ENCODE measurements at regions not wholly inside any gene's neighbourhood (a gene's known extent, or its start where the extent isn't known, plus 50 kb on each side); places are given as distances from the start of the nearest gene placed in this dataset.

DNA sequence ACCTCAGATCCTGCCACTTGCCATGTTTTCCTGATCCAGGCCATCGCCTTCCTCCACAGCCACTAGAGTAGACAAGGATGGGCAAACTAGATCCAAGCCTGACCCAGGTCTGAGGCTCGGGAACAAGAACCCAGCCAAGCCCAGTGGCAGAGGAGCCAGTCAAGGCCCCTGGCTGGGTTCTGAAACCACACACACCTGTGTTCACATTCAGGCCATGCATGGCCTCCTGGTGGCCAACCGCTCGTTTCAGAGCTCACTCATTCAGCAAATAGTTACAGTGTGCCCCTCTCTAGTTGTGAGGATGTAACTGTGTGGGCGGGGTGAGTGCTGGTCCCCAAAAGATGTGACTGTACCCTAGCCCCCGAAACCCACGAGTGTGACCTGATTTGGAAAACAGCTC lies 337.6 kb downstream of the CTTN start:
- TF ChIP-seq CTCF (IDR thresholded peaks at IDR 0.05; ENCODE audit: low read depth, low read length): no peak
- no peak overlapping the region for H3K4me3 ChIP-seq (replicated peaks in 1 of 2; ENCODE audit: low read depth in 2 of 2, low read length in 2 of 2)
- no peak for DNase-seq (ENCODE audit: low read depth in 2 of 2)

GRCh38 chr11:70736461-70736860 lies 338.1 kb downstream of the CTTN start:
- H3K4me3 ChIP-seq (replicated peaks in 1 of 2; ENCODE audit: low read depth in 2 of 2, low read length in 2 of 2): no peak overlapping the region
- no peak for DNase-seq (ENCODE audit: low read depth in 2 of 2)
- TF ChIP-seq CTCF (IDR thresholded peaks at IDR 0.05; ENCODE audit: low read depth, low read length): no peak

DNA sequence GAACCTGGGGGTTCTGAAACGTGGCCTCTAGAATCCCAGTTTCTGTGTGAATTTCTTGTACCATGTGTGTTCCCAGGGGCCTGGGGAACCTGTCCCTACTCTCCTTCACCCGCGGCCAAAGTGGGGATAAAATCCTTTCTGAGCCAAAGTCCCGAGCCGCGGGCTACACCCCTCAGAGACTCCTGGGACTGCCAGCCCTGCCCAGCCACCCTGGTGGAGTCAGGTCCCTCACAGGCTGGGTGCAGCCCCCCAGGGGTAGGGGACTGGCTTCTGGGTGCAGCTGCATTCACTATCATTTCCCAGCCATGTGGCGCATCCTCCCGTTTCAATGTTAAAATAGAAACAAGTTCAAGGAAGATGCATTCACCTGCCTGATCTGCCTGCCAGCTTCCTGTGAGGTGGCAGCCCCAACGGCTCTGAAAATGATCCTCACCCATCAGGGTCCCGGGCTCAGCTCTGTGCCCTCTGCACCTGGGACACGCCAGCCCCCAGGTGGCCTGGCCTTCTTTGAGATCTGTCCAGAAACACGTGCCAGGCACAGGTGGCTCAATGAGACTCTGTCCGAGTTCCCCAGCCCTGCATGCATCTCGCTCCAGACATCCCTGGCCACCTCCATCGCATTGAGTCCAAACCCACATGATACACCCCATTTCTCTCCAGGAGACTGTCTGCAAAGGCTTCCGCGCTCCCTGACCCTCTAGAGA lies 338.8 kb downstream of the CTTN start:
- no peak for DNase-seq (ENCODE audit: low read depth in 2 of 2)
- H3K4me3 ChIP-seq (replicated peaks in 1 of 2; ENCODE audit: low read depth in 2 of 2, low read length in 2 of 2): no peak overlapping the region
- TF ChIP-seq CTCF (IDR thresholded peaks at IDR 0.05; ENCODE audit: low read depth, low read length): no peak

- TF ChIP-seq CTCF (IDR thresholded peaks at IDR 0.05; ENCODE audit: low read depth, low read length): no peak
- no peak for DNase-seq (ENCODE audit: low read depth in 2 of 2)
- no peak overlapping the region for H3K4me3 ChIP-seq (replicated peaks in 1 of 2; ENCODE audit: low read depth in 2 of 2, low read length in 2 of 2)
Observed at GRCh38 chr11:70737816-70738630, 339.7 kb downstream of the CTTN start.

DNA sequence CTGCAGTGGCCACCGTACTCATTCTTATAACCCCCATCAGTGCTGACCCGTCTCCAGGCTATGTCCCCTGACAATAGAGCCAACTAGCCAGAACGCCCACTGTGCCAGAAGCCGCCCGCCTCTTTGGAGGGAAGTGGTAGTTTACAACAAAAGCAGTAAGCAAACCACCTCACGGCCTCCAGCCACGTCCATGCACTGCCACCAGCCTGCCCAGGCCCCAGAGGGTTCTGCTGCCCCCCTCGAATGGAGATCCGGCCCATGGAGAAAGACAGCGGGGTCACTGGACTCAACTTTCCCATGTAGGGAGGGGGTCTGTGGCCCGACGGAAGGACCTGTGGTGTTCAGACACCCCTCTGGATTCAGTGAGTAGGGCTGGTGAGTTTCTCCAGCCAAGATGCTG lies 340.3 kb downstream of the CTTN start:
- no peak for DNase-seq (ENCODE audit: low read depth in 2 of 2)
- no peak overlapping the region for H3K4me3 ChIP-seq (replicated peaks in 1 of 2; ENCODE audit: low read depth in 2 of 2, low read length in 2 of 2)
- TF ChIP-seq CTCF (IDR thresholded peaks at IDR 0.05; ENCODE audit: low read depth, low read length): no peak

DNA sequence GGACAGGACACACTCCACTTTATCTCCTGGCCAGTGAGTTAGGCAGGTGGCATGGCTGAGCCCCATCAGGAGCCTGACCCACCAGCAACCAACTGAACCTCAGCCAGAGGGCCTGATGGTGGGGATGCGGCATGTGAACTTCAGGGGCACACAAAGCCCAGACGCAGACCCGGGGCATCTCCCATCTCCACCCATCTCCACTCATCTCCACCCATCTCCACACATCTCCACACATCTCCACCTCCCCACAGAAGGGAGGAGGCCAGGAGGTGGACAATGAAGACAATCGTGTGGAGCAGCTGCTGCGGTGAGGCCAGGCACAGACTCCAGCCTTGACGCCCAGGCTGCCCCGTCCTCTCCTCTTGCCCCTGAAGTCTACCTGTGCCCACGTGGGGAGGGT lies 340.8 kb downstream of the CTTN start:
- DNase-seq (ENCODE audit: low read depth in 2 of 2): no peak
- H3K4me3 ChIP-seq (replicated peaks in 1 of 2; ENCODE audit: low read depth in 2 of 2, low read length in 2 of 2): no peak overlapping the region
- TF ChIP-seq CTCF (IDR thresholded peaks at IDR 0.05; ENCODE audit: low read depth, low read length): no peak

Measured in cardiac fibroblast (primary cell).